ENCODE measurements at regions not wholly inside any gene's neighbourhood (a gene's known extent, or its start where the extent isn't known, plus 50 kb on each side); places are given as distances from the start of the nearest gene placed in this dataset.

DNA sequence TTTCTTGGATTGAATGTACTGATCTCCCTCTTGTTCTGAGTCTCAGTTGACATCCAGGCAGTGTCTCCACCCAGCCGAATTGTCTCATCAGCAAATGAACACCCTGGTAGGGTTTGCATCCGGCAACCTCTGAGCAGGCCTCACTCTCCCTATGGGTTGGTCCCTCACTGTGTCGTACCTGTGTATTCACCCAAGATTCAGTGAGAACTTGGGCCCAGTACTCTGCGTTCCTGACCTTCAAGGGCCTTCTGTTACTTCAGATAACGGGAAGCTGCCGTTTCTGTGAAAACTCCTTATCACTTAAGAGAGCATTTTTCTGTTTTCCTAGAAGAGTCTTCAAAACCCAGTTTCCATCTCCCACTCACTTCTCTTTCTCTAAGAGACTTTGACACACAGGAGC is 915.6 kb downstream of the TBC1D22A start:
- peaks cover 0 to 15% (median 0%) of the 10 kb centered on the region in 3 donors for H3K27me3 ChIP-seq
- H3K36me3 ChIP-seq, result no peaks in the 10 kb centered on the region
- 56 to 76% (median 64%) methylated on average over 6 of the region's 6 CpGs for WGBS, 5 donors
- no peaks in the 10 kb centered on the region for H3K4me1 ChIP-seq
- H3K4me3 ChIP-seq, result no peak overlapping the region
- intact Hi-C loops (cut with DNase I; ENCODE audit: low total_unique reads), result no loop called here
- no peak overlapping the region for H3K27ac ChIP-seq
- peaks cover 0 to 16% (median 10%) of the 10 kb centered on the region in 4 donors for H3K9me3 ChIP-seq
- TF ChIP-seq POLR2AphosphoS5 (IDR thresholded peaks at IDR 0.05) (no peak), POLR2A (IDR thresholded peaks at IDR 0.05) (no peak), EP300 (IDR thresholded peaks at IDR 0.05) (no peak)
- TF ChIP-seq, protein P1, sequence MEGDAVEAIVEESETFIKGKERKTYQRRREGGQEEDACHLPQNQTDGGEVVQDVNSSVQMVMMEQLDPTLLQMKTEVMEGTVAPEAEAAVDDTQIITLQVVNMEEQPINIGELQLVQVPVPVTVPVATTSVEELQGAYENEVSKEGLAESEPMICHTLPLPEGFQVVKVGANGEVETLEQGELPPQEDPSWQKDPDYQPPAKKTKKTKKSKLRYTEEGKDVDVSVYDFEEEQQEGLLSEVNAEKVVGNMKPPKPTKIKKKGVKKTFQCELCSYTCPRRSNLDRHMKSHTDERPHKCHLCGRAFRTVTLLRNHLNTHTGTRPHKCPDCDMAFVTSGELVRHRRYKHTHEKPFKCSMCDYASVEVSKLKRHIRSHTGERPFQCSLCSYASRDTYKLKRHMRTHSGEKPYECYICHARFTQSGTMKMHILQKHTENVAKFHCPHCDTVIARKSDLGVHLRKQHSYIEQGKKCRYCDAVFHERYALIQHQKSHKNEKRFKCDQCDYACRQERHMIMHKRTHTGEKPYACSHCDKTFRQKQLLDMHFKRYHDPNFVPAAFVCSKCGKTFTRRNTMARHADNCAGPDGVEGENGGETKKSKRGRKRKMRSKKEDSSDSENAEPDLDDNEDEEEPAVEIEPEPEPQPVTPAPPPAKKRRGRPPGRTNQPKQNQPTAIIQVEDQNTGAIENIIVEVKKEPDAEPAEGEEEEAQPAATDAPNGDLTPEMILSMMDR (IDR thresholded peaks at IDR 0.05), result no peak
- DNase-seq, result no peak

DNA sequence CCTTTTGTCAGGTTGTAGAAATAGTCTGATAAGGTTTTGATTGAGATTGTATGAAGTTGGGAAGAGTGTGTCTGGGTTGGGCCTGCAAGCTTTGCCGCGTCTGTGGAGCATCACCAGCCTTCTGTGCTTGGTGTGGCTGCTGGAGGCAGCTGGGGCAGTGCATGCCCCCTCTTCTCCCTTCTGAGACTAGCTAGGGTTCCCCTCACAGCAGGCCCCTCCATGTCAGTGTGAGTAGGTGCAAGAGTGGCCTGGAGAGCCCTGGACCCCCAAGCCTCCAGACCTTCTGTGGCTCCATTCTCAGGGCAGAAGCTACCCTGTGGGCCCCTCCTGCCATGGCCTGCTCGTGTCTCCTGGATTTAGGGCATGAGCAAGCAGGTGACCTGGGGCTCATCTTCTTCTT is 914.2 kb downstream of the TBC1D22A start:
- intact Hi-C loops (cut with DNase I; ENCODE audit: low total_unique reads), result no loop called here
- Histone ChIP-seq H3K36me3 (no peaks in the 10 kb centered on the region), H3K27me3 (peaks cover 0 to 6% (median 0%) of the 10 kb centered on the region in 3 donors), H3K27ac (no peak overlapping the region), H3K4me1 (no peaks in the 10 kb centered on the region), H3K9me3 (peaks cover 0 to 3% (median under 1%) of the 10 kb centered on the region in 4 donors), H3K4me3 (no peak overlapping the region)
- TF ChIP-seq POLR2AphosphoS5 (IDR thresholded peaks at IDR 0.05) (no peak), EP300 (IDR thresholded peaks at IDR 0.05) (no peak), POLR2A (IDR thresholded peaks at IDR 0.05) (no peak)
- TF ChIP-seq, protein P1 (IDR thresholded peaks at IDR 0.05), result no peak
- no peak for DNase-seq
- WGBS, 5 donors, result 60 to 82% (median 70%) methylated on average over 3 of the region's 3 CpGs

DNA sequence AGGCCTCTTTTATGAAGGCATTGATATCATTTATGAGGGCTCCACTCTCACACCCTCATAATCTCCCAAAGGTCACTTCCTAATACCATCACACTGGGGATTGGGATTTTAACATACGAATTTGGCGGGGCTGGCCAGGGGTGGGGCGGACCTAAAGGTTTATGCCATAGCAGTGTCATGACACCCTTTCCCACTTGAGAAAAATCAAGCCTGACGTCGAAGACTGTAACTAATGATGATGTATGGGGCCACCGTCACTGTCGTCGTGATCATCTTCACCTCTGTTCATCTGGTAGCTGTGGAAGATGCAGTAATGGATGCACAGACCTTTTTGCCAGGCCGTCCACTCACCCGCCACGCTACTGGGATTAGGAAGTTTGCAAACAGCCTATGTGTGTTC is 912.1 kb downstream of the TBC1D22A start:
- Histone ChIP-seq H3K27ac (no peak overlapping the region), H3K4me3 (no peak overlapping the region), H3K36me3 (no peaks in the 10 kb centered on the region), H3K9me3 (peaks cover 0 to 2% (median 0%) of the 10 kb centered on the region in 4 donors), H3K4me1 (no peaks in the 10 kb centered on the region), H3K27me3 (no peaks in the 10 kb centered on the region)
- DNase-seq, result no peak
- TF ChIP-seq POLR2A (IDR thresholded peaks at IDR 0.05) (no peak), EP300 (IDR thresholded peaks at IDR 0.05) (no peak), POLR2AphosphoS5 (IDR thresholded peaks at IDR 0.05) (no peak)
- TF ChIP-seq, protein P1 (IDR thresholded peaks at IDR 0.05), result no peak
- 88 to 91% (median 89%) methylated on average over 11 of the region's 11 CpGs for WGBS, 5 donors
- intact Hi-C loops (cut with DNase I; ENCODE audit: low total_unique reads), result no loop called here

DNA sequence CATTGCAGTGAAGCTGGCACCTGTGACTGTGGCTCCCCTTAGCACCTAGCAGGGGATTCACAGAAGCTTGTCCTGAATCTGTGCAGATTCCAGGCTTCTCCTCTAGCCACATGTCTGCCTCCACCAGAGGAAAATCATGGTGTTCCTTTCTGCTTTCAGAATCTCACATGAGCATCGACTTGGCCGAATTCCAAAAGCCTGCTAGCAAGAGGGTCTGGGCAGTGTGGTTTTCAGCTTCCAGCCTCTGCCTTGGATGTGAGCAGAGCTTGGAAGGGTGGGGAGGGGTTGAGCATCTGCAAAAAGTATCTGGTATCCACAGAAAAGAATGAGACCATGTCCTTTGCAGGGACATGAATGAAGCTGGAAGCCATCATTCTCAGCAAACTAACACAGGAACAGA is 911.1 kb downstream of the TBC1D22A start:
- no peaks in the 10 kb centered on the region for H3K36me3 ChIP-seq
- peaks cover 0 to 10% (median 0%) of the 10 kb centered on the region in 4 donors for H3K9me3 ChIP-seq
- H3K27me3 ChIP-seq, result no peaks in the 10 kb centered on the region
- no peak overlapping the region for H3K4me3 ChIP-seq
- WGBS, 5 donors, result 72 to 92% (median 86%) methylated on average over 2 of the region's 2 CpGs
- H3K4me1 ChIP-seq, result no peaks in the 10 kb centered on the region
- DNase-seq, result peak in 1 of 2 donors; percentile 36
- TF ChIP-seq EP300 (IDR thresholded peaks at IDR 0.05) (no peak), POLR2A (IDR thresholded peaks at IDR 0.05) (no peak), POLR2AphosphoS5 (IDR thresholded peaks at IDR 0.05) (no peak)
- TF ChIP-seq, protein P1 (IDR thresholded peaks at IDR 0.05), result no peak
- H3K27ac ChIP-seq, result no peak overlapping the region
- intact Hi-C loops (cut with DNase I; ENCODE audit: low total_unique reads), result no loop called here
